ENCODE measurements at regions not wholly inside any gene's neighbourhood (a gene's known extent, or its start where the extent isn't known, plus 50 kb on each side); places are given as distances from the start of the nearest gene placed in this dataset.
"Not testable (repeated sequence)": the region's sequence is repeated elsewhere in the genome, so short reads cannot be mapped to it uniquely, and the experiment has no call there.

DNA sequence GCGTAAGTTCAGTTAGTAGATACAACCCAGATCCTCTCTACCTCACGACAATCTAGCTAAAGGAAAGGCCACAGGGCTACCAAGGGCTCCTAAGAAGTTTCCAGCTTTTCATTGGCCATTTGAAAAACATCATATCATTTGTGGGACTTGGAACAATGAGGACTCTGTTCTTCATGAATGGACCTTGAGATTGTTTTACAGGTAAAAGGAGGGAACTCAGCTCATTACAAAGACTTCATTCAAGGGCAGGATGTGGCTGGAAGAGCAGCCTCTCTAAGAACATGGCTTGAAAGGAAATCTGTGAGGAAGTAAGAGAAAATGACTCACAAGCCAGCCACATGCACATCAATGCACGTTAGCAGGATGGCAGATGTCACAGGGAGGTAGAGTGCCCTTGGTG lies 105.9 kb upstream of the SLC7A11 start:
- no peak for ATAC-seq

DNA sequence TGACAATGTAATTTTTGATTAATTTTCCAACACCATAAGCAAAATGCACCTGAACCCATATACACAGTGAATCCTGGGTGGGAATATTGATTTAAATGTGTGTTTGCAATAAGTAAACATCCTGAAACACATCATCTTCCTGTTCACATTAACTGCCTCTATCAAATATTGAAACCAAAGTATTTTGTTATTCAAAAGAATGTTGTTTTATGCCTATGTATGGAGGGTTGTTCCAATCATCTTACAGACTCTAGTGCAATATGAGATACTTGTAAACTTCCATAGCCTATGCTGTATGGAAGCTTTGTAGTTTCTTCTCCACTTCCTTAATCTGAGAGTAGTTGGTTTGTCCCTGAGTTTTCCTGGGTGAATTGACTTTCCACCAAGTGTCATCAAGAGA lies 105.4 kb upstream of the SLC7A11 start:
- no peak for ATAC-seq

GRCh38 chr4:138344851-138345250 lies 102.7 kb upstream of the SLC7A11 start:
- ATAC-seq, result no peak

GRCh38 chr4:138344054-138344453 lies 101.9 kb upstream of the SLC7A11 start:
- ATAC-seq, result no peak

- ATAC-seq, result peak in 1 of 2 donors; percentile 33
Measured at GRCh38 chr4:138341739-138342415, 99.7 kb upstream of the SLC7A11 start.

GRCh38 chr4:138338840-138339239 lies 96.7 kb upstream of the SLC7A11 start:
- no peak for ATAC-seq

- not testable (repeated sequence) for ATAC-seq
Measured at GRCh38 chr4:138338222-138338621, 96.1 kb upstream of the SLC7A11 start.

- no peak for ATAC-seq
Measured at GRCh38 chr4:138334346-138335016, 92.3 kb upstream of the SLC7A11 start.

GRCh38 chr4:138332415-138332814 lies 90.3 kb upstream of the SLC7A11 start:
- not testable (repeated sequence) for ATAC-seq

DNA sequence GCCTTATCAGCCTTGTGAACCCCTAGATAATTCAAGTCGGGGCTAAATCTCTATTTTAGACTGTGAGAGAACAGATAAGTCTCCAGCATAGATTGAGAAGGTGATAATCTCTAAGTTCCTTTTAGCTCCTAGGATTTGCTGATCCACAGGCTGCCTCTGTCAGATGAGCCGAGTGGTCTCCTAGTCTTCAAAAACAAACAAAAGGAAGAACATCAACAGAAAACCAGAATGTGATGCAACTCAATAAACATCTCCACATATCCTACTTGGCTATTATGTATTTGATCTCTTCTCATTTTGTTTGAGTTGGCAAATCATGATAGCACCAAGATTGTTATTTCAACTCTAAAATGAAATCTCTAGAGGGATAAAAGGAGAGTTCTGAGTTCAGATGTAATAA lies 88.4 kb upstream of the SLC7A11 start:
- ATAC-seq, result no peak

DNA sequence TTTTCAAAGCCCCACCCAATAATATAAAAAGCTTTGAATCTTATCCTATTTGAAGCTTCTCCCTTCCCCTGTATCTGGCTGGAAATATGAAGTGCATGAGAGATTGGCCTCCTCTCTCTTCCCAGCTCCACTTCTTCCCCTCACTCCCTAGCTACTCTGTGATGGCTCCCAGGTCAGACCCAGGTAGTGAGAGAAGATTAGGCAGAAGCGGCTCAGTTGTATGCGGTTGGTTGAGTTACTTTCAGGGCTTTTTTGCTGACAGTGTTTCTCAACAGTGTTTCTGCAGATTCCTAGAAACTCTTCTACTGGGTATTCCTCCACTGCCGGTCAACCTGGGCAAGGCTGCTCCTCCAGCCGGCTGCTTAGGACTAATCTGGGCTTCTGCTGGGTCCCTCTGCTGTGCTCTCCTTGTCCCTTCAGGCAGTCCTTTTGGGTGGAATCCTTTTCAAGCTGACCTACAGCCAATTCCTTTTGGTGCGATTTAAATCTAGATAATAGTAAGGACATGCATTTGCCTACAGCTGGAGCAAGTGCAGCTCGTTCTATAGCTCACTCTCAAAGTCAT lies 87.4 kb upstream of the SLC7A11 start:
- ATAC-seq, result no peak

GRCh38 chr4:138327338-138327737 lies 85.2 kb upstream of the SLC7A11 start:
- no peak for ATAC-seq

- ATAC-seq, result no peak
Measured at GRCh38 chr4:138320831-138321230, 78.7 kb upstream of the SLC7A11 start.

GRCh38 chr4:138320030-138320429 lies 77.9 kb upstream of the SLC7A11 start:
- no peak for ATAC-seq

DNA sequence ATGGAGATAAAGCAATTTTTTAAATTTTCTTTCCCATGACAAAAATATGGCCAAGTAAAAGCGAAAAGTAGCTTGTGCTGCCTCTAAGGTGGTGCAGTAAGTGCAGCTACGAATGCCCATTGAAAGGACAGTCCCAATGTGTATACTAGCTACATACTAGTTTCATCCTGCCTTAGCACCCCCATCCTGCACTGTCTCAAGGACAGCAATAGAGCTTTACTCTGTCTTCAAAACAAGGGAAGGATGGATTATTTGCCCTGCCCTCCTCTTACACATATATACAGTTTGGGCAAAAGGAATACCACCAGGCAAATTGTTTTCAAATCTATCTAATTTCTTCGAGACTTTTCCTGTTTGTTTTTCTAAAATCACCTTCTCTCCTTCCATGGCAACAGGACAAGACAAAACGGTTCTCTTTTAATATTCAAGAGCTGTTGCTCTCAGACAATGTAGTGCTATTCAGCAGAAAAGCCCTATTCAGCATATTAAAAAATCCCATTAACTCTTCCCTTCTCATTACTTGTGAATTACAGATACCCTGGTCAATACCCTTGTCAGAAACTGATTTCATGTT lies 75.1 kb upstream of the SLC7A11 start:
- no peak for ATAC-seq

DNA sequence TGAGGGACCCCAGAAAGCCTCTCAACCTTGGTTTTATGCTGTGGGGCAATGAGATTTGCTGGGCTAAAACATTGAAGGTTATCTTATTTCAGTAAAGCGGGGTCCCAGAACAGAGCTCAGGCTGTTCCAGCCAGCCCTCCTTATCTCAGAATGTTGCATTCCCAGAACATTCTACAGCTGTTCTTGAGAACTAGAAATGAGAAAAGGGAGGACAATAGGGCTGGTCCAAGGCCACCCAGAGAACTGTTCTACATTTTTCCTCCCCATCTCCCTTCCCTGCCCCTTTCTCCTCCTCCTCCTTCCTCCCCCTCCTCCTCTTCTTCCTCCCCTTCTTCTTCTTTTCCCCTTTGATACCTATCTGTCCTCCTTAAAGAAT lies 70.4 kb upstream of the SLC7A11 start:
- ATAC-seq, result no peak

DNA sequence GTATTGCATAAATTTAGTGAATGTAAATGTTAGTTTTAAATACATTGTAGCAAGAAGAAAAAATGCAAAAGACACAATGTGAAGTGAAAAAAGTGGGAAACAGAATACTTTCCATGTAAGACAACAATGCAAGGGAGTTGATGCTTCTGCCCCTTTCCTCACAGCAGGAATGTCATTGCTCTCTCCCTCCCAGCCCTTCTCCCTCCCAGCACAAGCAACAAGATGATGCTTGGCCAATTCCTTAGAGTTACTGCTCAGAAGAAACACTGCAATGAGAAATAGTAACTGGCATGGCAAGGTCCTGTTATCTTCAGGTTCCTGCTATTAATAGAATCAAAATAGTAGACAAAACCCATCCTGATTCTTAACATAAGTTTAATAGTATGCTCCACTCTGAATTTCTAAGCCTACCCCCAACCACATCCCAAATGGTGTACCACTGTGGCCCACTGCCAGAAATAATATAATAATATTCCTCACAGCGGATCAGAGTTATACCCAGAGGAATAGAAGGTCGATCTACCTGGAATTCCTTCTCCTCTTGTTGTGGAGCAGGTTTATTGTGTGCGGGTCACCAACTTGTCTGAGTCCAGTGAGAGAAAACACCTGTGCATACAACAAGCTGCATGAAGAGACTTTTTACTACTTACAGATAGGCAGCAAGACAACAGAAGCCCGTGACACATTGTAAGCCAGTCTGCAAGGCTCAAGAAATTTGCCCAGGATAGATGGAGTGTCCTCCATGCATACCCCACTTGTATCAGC lies 69.8 kb upstream of the SLC7A11 start:
- ATAC-seq, result no peak

GRCh38 chr4:138310991-138311390 lies 68.8 kb upstream of the SLC7A11 start:
- ATAC-seq, result no peak

DNA sequence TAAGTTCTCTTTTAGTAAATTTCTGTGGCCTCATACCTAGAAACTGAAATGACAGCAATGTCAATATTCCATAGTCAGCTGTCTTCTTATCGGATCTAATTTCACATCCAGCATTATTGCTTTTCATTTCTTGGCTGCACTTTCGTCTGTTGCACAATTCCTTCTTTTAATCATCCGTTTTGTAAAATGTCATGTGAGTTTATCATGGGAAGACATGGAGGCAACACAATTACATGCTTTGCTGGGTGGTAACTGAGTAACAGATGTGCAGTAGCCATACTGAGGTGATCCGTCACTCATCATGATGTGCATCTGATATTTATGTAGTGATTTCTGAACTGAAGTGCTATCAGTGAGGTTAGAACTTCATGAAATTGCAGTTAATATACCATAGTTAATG lies 68.3 kb upstream of the SLC7A11 start:
- ATAC-seq, result no peak

DNA sequence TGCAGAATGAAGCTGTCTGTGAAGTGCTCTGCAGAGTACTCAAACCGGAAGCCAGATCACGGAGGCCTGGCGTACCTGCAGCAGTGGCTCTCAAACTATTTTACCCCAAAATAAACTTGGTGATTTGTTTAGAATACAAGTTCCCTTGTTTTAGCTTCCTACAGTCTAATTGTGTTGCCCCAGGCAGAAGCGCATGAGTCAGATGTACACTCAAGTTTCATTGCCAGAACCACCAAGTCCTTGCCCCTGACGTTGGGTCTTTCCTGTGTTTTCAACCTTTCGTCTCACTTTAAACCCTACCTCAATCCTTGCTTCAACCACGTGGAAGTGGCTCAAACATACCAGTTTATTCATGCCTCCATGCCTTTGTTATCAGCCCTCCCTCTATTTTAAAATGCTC lies 66.2 kb upstream of the SLC7A11 start:
- ATAC-seq, result no peak

DNA sequence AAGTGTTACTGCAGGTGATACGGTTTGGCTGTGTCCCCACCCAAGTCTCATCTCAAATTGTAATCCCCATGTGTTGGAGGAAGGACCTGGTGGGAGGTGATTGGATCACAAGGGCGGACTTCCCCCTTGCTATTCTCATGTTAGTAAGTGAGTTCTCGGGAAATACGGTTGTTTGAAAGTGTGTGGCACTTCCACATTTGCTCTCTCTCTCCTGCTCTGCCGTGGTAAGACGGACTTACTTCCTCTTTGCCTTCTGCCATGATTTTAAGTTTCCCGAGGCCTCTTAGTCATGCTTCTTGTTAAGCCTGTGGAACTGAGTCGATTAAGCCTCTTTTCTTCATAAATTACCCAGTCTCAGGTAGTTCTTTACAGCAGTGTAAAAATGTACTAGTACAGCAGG lies 65.2 kb upstream of the SLC7A11 start:
- ATAC-seq, result no peak

DNA sequence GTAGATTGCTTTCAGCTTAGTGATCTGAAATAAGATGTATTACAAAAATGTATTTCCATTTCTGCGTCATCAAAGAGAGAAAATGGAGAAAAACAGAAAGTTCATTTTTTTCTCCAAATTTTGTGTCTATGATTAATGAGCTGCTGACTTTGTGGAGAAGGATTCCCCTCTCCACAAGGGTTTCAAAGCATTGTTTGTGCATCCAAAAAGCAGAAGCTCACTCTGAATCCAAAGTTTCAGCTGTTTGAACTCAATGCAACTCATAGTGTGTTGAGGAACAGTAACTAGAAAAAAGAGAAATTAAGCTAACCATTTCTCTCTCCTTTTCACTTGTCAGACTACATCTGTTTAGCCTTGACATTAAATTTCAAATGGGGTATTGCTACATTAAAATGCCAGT lies 62.9 kb upstream of the SLC7A11 start:
- ATAC-seq, result no peak

DNA sequence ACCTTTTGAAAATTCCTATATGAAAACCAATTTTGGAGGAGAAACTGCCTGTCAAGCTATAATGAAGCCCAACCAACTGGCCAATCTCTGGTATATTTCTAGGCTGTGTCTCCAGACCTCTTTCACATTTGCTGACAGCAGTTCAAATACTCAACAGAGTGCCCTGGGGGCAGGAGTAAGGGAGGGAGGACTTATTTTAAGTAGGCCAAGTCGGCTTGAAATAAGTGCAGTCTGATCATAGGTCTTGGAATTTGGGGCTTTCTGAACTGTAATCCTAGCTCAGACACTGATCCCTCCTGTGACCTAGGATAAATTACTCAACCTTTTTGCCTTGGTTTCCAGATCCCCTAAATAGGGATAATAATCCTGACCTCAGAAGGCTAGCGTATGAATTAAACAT lies 59.4 kb upstream of the SLC7A11 start:
- no peak for ATAC-seq

Data from activated CD4-positive, CD25-positive, alpha-beta regulatory T cell treated with anti-CD3 and anti-CD28 coated beads, Interleukin-2, amount 50 U/mL, for 24 hours (primary cell).